M059J (cell line): ENCODE measurements at regions not wholly inside any gene's neighbourhood (a gene's known extent, or its start where the extent isn't known, plus 50 kb on each side); places are given as distances from the start of the nearest gene placed in this dataset.
A peak's percentile ranks its signal among the peaks of the same experiment; 100 is the strongest.
"Not testable (repeated sequence)": the region's sequence is repeated elsewhere in the genome, so short reads cannot be mapped to it uniquely, and the experiment has no call there.

ENCODE experiments used
- DNase-seq: peaks from one replicate; pipeline ENCODE4 v3.0.0-alpha.2; 2012; ENCODE audit warnings: low read depth

DNA sequence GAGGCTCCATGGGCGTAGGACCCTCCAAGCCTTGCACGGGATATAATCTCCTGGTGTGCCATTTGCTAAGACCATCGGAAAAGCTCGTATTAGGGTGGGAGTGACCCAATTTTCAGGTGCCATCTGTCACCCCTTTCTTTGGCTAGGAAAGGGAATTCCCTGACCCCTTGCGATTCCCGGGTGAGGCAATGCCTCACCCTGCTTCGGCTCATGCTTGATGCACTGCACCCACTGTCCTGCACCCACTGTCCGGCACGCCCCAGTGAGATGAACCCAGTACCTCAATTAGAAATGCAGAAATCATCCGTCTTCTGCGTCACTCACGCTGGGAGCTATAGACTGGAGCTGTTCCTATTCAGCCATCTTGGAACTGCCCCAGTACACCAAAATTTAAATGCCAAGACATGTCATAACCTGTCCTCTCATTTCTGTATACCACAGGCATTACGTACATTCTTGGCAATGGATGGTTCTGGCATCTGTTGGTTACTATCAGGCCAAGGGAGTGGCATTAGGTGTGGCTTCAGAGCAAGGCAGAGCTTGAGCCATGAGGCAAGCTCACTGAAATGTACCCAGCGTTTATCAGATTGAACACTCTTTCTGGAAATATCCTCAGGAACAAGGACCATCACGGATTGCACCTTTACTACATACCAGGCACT is 95.4 kb upstream of the GALNT18 start:
- no peak for DNase-seq

- DNase-seq: not testable (repeated sequence)
Observed at GRCh38 chr11:11715075-11715474, 93.3 kb upstream of the GALNT18 start.

GRCh38 chr11:11710556-11710955 is 88.8 kb upstream of the GALNT18 start:
- no peak for DNase-seq

DNA sequence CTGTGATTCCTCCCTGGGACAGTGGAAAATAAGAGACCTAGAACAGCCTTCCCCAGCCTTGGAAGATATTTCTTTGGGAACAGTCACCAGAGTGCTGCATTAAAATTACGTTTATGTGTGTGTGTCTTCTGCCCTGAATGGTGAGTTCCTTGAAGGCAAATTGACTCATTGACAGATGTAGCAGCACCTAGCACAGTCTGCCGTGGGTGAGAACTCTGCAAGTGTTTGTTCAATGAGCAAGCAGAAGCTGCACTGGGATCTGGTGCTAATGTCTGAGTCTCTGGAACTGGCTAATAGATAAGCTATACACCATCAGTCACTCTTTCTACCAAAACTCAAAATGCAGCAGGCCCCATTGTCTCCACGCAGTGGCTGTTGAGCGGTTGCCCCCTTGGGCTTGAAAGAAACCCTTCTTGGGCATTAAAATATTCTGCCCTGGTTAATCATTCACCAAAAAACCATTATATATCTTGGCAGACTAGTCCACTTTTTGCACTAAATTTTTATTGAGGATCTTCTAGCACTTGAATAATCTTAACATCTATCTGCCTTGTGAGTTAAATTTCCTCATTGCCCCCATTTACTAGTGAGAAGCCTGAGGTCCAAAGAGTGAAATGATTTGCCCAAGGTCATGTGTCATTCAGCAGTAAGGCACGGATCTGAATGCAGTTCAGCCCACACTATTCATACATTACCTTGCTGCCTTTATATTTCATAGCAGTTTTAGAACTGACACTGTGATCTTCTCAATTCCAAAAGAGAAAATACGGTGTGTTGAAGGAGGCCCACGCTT is 87.8 kb upstream of the GALNT18 start:
- DNase-seq: no peak

DNA sequence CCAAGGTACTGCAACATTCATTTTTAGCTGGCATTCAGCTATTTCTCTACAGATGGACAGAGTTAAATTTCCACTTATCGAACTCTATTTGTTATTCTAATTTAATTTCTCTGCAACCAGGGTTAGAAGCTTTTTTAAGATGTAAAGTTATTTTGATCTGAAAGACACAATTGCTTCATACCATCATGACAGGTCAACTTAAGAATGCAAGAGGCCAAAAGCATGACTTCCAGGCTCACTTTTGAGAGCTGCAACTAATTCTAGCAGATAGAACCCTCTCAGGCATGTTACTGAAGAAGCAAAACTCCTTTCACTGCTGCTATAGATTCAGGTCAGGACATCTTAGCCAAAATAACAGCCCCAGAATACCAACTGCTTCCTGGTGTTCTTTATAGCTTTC is 86.5 kb upstream of the GALNT18 start:
- DNase-seq: no peak

DNA sequence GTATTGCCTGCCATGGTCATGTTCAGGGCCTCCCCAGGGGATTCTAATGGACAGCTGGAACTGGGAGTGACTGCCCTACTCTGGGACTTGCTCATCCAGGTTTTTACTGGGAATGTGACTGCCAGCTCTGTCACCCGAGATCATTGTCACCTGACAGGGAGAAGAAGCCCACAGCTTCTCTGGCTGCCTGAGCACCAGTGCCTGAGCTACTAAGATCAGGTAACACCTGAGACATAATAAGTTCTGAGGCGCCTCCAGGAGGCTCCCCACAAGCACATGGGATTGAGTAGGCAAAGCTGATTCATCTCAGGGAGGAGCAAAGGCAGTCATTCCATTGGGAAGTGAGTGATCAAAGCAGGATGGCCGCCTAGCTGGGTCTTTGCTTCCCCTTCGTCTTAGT is 84.2 kb upstream of the GALNT18 start:
- DNase-seq: peak; percentile 54

DNA sequence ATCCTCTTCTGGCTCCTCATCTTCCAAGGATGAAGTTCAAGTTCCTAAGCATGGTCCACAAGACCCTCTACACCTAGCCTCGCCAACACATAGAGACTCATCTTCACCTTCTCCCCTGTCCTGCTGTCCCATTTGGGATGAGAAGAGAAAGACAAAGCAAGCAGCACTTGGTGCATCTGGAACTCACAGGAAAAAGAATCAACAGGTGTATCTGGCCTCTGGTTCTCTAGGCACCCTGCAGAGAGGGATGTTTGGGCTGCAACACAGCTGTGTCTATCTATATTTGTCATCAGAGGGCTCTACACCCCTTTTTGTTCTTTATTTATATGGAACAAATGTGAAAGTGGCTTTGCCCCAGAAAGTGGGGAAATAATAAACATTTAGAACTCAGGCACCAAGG is 82.1 kb upstream of the GALNT18 start:
- DNase-seq: no peak

- peak; percentile 66 for DNase-seq
Observed at GRCh38 chr11:11701070-11701469, 79.3 kb upstream of the GALNT18 start.

DNA sequence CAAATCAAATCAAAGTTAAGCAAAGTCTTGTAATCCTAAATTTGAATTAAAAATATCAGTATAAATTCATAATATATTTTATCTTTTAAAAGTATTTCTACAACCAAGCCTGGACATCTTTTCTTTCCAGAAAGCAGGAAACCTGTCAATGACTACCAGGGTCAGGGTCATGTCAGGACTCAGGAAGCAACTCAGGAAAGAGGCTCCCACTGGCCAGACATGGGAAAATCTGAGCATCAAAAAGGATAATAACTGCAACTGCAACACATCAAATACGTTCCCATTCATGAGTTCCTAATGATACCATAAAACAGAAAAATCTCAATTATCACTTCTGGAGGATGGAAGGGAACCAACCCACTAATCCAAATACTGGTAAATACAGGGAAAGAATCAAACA is 76.0 kb upstream of the GALNT18 start:
- DNase-seq: no peak

DNA sequence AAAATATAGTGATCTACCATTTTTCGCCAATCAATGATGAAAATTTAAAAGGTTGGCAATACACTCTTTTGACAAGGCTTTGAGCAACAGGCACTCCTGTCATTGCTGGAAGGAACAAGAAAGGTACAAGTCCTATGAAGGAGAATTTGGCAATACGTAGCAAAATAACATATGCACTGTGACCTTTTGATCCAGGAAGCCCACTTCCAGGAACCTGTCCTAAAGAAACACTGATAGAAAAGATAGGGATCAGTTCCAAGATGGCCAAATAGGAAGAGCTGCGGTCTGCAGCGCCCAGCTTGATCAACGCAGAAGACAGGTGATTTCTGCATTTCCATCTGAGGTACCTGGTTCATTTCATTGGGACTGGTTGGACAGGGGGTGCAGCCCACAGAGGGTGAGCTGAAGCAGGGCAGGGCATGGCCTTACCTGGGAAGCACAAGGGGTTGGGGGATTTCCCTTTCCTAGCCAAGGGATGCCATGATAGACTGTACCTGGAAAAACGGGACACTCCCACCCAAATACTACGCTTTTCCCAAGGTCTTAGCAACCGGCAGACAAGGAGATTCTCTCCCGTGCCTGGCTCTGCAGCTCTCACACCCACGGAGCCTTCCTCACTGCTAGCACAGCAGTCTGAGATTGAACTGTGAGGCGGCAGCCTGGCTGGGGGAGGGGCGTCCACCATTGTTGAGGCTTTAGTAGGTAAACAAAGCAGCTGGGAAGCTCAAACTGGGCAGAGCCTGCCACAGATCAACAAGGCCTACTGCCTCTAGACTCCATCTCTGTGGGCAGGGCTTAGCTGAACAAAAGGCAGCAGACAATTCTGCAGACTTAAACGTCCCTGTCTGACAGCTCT is 69.7 kb upstream of the GALNT18 start:
- DNase-seq: no peak

DNA sequence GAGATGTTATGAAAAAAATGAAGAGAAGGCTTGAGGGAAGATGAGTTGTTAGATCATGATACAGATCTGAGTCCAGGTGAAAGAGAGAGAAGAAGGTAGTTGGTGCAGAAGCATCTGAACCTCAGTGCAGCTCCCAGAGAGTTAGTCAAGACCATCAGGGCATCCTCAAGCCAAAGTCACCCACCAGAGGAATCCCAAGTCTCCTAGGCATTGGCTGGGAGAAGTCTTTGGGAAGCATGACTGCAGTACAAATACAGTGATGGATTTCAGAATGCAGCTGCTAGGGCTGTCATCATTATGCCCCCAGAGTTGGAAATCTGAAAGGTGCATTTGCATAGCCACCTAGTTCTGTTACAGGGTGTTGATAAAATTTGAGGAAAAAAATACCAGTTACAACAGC is 59.7 kb upstream of the GALNT18 start:
- DNase-seq: no peak

DNA sequence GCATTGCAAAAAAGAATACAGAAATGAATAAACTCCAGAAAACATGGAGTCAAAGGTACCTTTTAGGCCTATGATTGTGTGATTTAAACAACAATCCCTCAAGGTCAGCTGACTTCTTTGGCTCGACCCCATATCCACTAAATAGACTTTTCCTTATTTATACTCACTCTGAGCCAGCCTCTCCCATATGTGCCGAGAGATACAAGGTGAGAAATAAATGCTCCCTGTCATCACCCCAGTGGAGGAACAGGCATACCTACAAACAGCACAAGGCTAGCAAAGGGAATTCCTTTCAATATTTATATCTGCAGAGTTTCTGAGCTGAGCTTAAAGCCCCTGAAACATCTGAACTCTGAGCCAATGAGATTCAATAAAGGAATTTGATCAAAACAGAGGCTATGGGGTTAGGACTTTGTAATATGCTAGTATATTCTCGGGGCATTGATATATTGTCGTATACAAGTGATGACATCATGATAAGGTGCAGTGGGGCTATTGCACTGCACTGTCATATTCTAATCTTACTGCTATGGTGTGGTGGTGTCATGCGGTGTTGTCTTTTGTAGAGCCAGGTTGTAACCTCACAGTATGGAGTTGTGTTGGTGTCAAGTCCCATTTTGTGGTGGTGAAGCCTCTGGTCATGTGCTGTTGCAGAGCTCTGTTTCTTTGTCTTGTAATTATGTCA is 56.0 kb upstream of the GALNT18 start:
- DNase-seq: no peak

DNA sequence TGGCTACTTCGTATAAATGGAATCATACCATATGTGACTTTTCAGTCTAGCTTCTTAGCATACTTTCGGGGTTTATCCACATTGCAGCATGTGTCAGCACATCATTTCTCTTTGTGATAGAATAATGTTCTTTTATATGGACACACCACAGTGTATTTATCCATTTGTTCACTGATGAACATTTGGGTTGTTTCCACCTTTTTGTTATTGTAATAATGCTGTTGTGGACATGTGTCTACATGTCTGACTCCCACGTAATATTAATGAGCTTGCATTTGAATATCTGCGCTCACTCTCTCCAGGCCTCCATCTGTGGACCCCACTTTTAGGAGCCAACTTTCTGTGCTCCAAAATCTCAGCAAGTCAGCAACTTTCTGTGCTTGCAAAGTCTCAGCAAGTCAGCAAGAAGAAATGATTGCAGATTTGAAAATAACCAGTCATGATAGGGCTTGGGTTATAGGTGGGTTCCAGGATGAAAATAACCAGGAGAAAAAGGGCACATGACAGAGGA is 53.9 kb upstream of the GALNT18 start:
- no peak for DNase-seq

- no peak for DNase-seq
Observed at GRCh38 chr11:11672789-11673188, 51.0 kb upstream of the GALNT18 start.

DNA sequence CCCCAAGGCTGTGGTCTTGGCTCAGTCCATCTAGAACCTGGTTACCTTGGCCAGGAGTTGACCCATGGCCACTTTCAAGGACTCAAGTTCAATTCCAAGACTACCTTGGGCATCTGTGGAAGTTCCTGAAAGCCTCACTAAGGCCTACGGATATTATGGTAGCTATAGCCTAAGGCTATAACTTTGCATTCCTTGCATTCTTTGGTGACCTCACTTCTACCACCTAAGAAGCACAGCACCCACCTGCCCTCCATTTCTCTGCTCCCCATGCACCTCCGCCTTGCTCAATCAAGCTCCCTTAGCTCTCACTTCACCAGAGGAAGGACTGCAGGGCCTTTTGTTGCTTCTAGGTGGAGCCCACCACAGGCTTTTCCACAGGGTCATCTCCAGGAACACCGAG is 50.3 kb upstream of the GALNT18 start:
- DNase-seq: no peak
